DND-41 (cell line): ENCODE measurements at regions not wholly inside any gene's neighbourhood (a gene's known extent, or its start where the extent isn't known, plus 50 kb on each side); places are given as distances from the start of the nearest gene placed in this dataset.
"Not testable (repeated sequence)": the region's sequence is repeated elsewhere in the genome, so short reads cannot be mapped to it uniquely, and the experiment has no call there.

Experiments used
- ATAC-seq: fragments of 200-7000 bp; cut with Tn5 transposase; 3 replicates; pipeline ENCODE4 v1.9.1; 2021; ENCODE audit warnings: low read depth; ENCODE audit not compliant: insufficient read depth
- DNase-seq: peaks from one replicate; pipeline ENCODE4 v3.0.0-alpha.2; 2020
- H2AFZ ChIP-seq: 2 replicates; pipeline ENCODE4 v1.6.0; 2012; ENCODE audit warnings: low read depth, low read length
- H3K27ac ChIP-seq: 2 replicates; pipeline ENCODE4 v1.5.1; 2012; ENCODE audit warnings: low read length, inconsistent platforms
- H3K27me3 ChIP-seq: fragments of 200-600 bp; sonication (generic); 2 replicates; pipeline ENCODE4 v1.6.0; 2012; ENCODE audit warnings: low read length, mild to moderate bottlenecking, inconsistent platforms; ENCODE audit not compliant: insufficient read depth, poor library complexity
- H3K36me3 ChIP-seq: 2 replicates; pipeline ENCODE4 v1.5.1; 2012; ENCODE audit warnings: low read length, inconsistent platforms; ENCODE audit not compliant: insufficient read depth
- H3K4me1 ChIP-seq: 2 replicates; pipeline ENCODE4 v1.5.1; 2012; ENCODE audit warnings: mild to moderate bottlenecking, low read length; ENCODE audit not compliant: insufficient read depth
- H3K4me2 ChIP-seq: 2 replicates; pipeline ENCODE4 v1.6.0; 2012; ENCODE audit warnings: mild to moderate bottlenecking, moderate library complexity, low read length, inconsistent platforms; ENCODE audit not compliant: insufficient read depth
- H3K4me3 ChIP-seq, 2 experiments: fragments of 200-600 bp in 1 of 2; shearing (Covaris generic) in 1 of 2; 2 replicates each; pipeline ENCODE4 v1.5.1; 2012 to 2016; ENCODE audit warnings: inconsistent platforms in 2 of 2, low read length in 2 of 2, mild to moderate bottlenecking in 2 of 2, low read depth in 1 of 2, moderate library complexity in 1 of 2
- H3K79me2 ChIP-seq: 2 replicates; pipeline ENCODE4 v1.6.0; 2012; ENCODE audit warnings: low read length, inconsistent platforms; ENCODE audit not compliant: insufficient read depth
- H3K9ac ChIP-seq: 2 replicates; pipeline ENCODE4 v1.6.0; 2012; ENCODE audit warnings: low read depth, mild to moderate bottlenecking, inconsistent platforms, low read length, moderate library complexity
- H3K9me3 ChIP-seq: 2 replicates; pipeline ENCODE4 v1.5.1; 2012; ENCODE audit warnings: low read length, moderate library complexity, mild to moderate bottlenecking, inconsistent platforms; ENCODE audit not compliant: insufficient read depth, severe bottlenecking
- H4K20me1 ChIP-seq: 2 replicates; pipeline ENCODE4 v1.6.0; 2012; ENCODE audit warnings: low read length; ENCODE audit not compliant: insufficient read depth
- EZH2 ChIP-seq: IDR thresholded peaks from 3 replicates; pipeline ENCODE4 v1.6.1; 2012; ENCODE audit warnings: borderline replicate concordance, low read depth, mild to moderate bottlenecking, moderate library complexity, low read length, inconsistent platforms; ENCODE audit not compliant: severe bottlenecking
- TF ChIP-seq, protein P1 (sequence below): IDR thresholded peaks from 2 replicates; pipeline ENCODE4 v1.5.1; 2012; ENCODE audit warnings: borderline replicate concordance, low read length, moderate library complexity, mild to moderate bottlenecking; ENCODE audit not compliant: poor library complexity, severe bottlenecking; ENCODE audit errors: extremely low read depth

DNA sequence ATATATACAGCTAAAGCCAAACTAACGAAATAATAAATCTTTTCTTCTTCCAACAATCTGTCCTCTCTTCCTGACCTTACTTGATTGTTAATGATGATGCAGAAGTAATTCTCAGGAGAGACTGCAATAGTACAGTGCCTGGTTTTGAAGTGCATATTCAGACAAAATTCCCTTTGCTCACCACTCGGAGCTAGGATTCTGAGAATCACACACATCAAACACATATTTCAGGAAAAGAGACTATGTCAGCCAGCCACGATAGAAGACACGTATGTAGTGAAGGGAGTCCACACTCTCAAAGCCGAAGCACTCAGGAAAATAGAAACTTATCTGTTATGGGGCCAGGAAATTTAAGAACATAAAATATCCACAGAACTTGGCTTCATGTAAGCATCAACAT, 362.5 kb upstream of the FAT1 start:
- no peak for TF ChIP-seq EZH2
- TF ChIP-seq, protein P1, sequence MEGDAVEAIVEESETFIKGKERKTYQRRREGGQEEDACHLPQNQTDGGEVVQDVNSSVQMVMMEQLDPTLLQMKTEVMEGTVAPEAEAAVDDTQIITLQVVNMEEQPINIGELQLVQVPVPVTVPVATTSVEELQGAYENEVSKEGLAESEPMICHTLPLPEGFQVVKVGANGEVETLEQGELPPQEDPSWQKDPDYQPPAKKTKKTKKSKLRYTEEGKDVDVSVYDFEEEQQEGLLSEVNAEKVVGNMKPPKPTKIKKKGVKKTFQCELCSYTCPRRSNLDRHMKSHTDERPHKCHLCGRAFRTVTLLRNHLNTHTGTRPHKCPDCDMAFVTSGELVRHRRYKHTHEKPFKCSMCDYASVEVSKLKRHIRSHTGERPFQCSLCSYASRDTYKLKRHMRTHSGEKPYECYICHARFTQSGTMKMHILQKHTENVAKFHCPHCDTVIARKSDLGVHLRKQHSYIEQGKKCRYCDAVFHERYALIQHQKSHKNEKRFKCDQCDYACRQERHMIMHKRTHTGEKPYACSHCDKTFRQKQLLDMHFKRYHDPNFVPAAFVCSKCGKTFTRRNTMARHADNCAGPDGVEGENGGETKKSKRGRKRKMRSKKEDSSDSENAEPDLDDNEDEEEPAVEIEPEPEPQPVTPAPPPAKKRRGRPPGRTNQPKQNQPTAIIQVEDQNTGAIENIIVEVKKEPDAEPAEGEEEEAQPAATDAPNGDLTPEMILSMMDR, result no peak
- Histone ChIP-seq H3K9me3 (peaks cover 2% of the 10 kb centered on the region), H3K9ac (no peak overlapping the region), H3K27ac (no peak overlapping the region), H3K4me2 (no peak overlapping the region), H3K27me3 (no peaks in the 10 kb centered on the region), H3K79me2 (no peaks in the 10 kb centered on the region), H4K20me1 (no peaks in the 10 kb centered on the region), H3K4me1 (no peaks in the 10 kb centered on the region), H2AFZ (no peak overlapping the region), H3K4me3 (no peak overlapping the region), H3K36me3 (no peaks in the 10 kb centered on the region)
- ATAC-seq, result no peak
- DNase-seq, result no peak

DNA sequence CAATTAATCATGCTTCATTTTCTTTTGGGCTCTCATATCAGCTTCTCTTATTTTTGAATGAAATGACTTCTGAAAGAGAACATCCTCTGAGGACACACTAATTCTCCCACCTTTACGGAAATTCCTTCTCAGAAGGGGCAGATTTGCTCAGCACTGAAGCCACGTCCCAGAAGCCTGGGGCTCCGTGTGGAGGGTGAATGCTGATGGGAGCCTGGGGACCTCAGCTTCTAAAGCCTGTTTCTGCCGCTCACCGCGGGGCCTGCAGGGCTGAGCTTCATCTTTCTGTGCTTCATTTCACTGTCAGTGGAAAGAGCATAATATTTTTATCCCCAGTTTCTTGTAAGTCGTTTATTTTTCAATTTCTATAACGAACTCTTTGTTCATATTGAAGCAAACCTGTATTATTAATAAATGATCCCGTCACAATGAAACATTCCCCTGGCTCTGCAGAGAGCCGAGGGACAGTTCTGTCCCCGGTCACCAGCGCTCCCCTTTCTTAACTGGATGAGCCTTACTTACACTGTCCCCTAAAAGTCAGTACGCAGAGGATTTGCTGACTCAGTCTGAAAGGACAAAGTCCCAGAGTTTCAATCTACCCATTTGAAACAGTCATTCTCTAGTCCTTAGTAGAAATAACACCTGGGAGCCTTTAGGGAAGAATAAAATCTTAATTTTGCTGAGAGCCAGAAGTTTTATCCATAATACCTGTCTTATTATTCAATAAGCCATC, 364.6 kb upstream of the FAT1 start:
- H3K9me3 ChIP-seq, result peaks cover 2% of the 10 kb centered on the region
- DNase-seq (no peak), ATAC-seq (no peak)
- no peaks in the 10 kb centered on the region for H3K36me3 ChIP-seq
- H3K9ac ChIP-seq, result no peak overlapping the region
- H3K4me1 ChIP-seq, result no peaks in the 10 kb centered on the region
- no peaks in the 10 kb centered on the region for H3K79me2 ChIP-seq
- H3K27ac ChIP-seq, result no peak overlapping the region
- no peak overlapping the region for H2AFZ ChIP-seq
- no peak for TF ChIP-seq EZH2
- TF ChIP-seq, protein P1, result no peak
- H3K4me3 ChIP-seq, result no peak overlapping the region
- no peaks in the 10 kb centered on the region for H3K27me3 ChIP-seq
- no peaks in the 10 kb centered on the region for H4K20me1 ChIP-seq
- no peak overlapping the region for H3K4me2 ChIP-seq

DNA sequence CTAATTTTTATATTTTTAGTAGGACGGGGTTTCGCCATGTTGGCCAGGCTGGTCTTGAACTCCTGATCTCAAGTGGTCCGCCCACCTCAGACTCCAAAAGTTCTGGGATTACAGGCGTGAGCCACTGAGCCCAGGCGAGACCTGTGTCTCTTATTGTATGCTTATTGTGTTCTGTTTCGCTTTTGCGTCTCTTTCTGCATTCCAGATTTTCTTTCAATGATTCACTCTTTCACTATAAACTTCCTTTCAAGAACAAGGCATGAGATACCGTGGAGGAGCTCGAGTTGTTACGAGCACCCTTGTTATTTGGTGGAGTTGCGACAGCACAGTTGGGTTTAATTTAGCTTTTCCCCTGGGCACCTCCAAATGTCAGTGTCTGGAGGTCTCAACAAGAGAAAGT, 366.7 kb upstream of the FAT1 start:
- Histone ChIP-seq H3K9ac (no peak overlapping the region), H3K9me3 (peaks cover 2% of the 10 kb centered on the region), H3K27ac (no peak overlapping the region), H3K79me2 (no peaks in the 10 kb centered on the region), H3K27me3 (no peaks in the 10 kb centered on the region), H3K36me3 (no peaks in the 10 kb centered on the region), H3K4me2 (no peak overlapping the region), H3K4me3 (no peak overlapping the region), H4K20me1 (no peaks in the 10 kb centered on the region), H3K4me1 (no peaks in the 10 kb centered on the region), H2AFZ (no peak overlapping the region)
- ATAC-seq, result no peak
- no peak for DNase-seq
- TF ChIP-seq, protein P1, result no peak
- no peak for TF ChIP-seq EZH2

DNA sequence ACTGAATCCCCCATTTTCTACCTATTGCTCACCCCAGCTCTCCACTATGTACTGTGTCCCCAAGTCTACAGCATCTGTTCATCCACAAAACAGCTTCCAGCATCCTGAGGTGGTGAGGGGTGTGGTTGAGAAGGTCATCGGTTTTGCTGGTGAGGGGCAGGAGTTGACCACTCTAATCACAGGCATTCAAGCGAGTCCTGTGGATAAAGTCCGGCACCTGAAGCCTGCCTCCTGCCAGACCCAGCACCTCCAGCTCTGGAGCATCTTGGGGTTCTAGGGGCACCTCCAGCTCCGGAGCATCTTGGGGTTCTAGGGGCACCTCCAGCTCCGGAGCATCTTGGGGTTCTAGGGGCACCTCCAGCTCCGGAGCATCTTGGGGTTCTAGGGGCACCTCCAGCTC, 367.2 kb upstream of the FAT1 start:
- not testable (repeated sequence) for H3K27me3 ChIP-seq, DNase-seq, H3K4me3 ChIP-seq, H3K79me2 ChIP-seq, H3K9ac ChIP-seq, H3K36me3 ChIP-seq, H3K27ac ChIP-seq, H3K9me3 ChIP-seq, H4K20me1 ChIP-seq, H2AFZ ChIP-seq, H3K4me2 ChIP-seq, H3K4me1 ChIP-seq, ATAC-seq
